ENCODE measurements at regions not wholly inside any gene's neighbourhood (a gene's known extent, or its start where the extent isn't known, plus 50 kb on each side); places are given as distances from the start of the nearest gene placed in this dataset.
A peak's percentile ranks its signal among the peaks of the same experiment; 100 is the strongest.

DNA sequence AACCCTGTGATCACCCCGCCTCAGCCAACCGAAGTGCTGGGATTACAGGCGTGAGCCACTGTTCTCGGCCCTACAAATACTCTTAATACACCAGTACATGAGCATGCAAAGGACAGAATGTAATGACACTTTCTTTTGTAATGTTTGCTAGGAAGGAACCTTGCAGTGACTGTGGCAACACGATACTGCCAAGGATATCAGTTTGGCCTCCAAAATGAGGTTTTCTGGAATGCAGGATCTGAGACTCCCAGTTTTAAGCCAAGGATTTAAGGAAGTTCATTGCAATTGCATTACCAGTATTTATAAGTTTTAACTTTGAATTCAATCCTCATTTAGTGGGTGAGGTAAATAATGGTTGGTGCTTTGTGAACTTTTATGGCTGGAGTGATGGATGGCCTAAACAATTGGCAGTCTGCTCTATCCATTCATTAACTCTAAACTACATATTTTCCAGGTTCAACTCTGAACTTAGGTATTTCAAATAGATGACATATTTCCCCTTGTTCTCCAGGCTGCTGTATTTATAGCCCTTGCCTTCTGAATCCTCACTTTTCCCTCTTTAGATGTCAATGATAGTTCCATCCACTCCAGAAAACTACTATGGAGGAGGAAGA is 330.3 kb downstream of the C11orf87 start:
- DNase-seq: no peak

- no peak for DNase-seq
Observed at GRCh38 chr11:109756521-109756920, 334.5 kb downstream of the C11orf87 start.

GRCh38 chr11:109756951-109757350 is 335.0 kb downstream of the C11orf87 start:
- DNase-seq: no peak

DNA sequence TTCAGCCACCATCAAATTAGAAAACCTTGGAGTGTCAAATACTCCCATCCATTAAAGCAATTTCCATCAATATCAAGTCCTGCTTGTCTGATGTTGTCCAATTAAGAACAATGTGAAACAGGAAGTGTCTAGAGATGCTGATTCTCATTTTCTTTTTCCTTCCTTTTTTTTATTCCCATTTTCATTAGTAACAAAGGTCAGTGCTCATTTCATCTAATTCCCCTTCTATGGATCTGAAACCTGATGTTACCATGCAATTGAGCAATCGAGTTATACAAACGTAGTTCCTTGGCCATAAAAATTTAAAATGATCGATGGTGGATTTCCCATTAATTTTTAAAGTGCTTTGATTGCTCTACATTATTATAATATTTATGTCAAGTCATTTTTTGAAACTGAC is 330.6 kb upstream of the ZC3H12C start:
- DNase-seq: no peak

DNA sequence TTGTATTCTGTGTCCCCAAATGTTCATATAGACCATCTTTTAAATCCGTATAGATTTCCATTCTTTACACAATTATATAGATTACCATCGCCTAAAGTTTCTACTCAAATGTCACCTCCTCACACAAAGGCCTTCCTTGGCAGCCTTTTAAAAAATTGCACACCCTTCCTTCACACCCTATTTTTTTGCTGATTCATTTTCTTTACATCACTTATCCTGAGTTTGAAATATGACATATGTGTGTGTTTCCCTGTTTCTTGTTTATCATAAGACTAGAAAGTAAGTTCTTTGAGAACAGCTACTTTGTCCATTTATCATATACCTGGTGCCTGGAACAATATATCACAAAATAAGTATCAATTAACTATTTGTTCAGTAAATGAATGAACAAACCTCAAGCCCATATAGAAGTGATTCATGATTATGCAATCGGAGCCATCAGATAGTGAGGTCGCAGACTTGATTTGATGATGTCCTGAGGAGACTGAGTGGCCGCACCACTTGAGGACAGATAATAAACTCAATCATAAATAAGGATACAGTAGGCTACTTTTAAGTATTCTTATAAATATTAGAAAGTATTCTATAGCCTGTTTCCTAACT is 327.4 kb upstream of the ZC3H12C start:
- no peak for DNase-seq

DNA sequence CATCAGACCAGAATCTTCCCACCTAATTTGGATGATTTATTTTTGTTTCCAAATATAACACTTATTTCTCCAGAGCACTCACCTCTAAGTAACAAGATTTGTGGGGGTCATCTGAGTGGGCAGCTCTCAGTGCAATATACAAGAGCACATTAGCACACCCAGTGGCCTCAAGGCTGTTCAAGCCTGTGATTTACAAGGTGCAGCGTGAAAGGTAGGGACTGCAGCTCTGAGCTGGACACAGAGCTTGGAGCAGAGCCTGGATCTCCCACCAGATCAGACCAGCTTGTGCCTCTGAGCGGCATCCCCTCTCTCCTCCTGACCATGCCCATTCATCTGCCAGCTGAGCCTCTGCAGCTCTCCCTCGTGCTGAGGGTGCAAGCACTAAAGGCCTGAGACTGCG is 323.3 kb upstream of the ZC3H12C start:
- no peak for DNase-seq

DNA sequence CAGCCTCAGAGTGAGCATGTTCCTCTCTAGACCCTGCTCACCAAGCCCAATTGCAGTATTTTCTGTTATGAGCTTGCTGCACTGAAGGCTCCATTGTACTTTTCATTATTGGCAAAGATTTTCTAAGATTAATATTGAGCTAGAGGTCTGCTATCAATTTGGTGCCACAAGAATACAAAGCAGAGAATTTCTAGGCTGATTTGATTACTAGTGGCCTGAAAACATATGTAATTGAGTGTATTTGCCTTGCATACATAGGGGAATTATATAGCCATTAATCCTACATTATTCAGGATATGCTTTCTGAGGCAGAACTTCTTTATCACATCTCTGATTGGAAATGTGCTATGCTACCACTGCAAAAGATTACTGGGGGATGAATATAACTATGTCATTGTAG is 322.9 kb upstream of the ZC3H12C start:
- no peak for DNase-seq

DNA sequence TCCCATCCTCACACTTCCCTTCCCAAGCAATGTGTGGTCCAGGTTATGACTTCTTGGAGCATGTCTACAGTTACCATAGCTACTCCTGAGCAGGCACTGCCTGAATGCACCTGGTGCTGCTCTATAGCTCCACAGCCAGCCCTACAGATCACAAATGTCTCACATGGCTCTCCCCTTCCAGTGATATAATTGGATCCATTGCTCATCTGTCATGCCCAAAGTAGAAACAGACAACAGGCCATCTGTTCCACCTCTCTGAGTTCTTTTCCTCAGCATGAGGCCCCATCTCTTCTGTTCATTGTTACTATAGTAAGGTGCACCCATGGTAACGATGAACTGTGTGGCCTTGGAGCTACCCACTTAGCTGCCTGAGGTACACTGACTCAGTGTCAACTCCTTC is 320.3 kb upstream of the ZC3H12C start:
- DNase-seq: peak; percentile 95

DNA sequence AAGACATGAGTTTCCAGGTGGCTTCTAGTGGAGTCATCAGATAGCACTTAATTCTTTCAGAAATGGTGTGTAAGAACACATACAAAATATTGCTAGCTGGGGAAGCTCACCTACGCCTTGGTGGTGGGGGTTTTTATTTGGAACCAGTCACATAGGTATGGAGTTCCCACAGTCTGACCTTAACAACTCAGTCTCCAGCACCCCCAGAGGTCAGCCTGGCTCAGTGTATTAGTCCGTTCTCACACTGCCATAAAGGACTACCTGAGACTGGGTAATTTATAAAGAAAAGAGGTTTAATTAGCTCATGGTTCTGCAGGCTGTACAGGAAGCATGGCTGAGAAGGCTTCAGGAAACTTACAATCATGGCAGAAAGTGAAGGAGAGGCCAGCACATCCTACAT is 317.5 kb upstream of the ZC3H12C start:
- no peak for DNase-seq

- DNase-seq: no peak
Observed at GRCh38 chr11:109783014-109783413, 310.2 kb upstream of the ZC3H12C start.

DNA sequence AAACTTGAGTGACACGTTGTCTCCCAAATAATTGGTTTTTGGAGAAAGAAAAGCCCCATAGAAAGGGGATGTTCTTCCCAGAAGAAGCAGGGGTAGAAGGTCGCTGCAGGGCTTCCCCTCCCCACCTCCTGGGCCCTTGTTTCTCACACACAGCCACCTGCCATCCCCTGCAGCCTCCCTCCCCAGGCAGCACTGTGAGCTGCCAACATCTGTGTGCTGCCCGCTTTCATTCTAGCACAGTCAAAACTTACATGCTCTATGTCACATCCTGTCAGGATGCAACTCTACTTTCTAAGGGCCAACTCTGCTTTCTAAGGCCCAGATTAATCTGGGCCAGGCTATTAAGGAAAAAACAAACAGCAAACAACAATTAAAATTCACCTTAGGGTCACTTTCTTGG is 309.4 kb upstream of the ZC3H12C start:
- DNase-seq: peak; percentile 18

DNA sequence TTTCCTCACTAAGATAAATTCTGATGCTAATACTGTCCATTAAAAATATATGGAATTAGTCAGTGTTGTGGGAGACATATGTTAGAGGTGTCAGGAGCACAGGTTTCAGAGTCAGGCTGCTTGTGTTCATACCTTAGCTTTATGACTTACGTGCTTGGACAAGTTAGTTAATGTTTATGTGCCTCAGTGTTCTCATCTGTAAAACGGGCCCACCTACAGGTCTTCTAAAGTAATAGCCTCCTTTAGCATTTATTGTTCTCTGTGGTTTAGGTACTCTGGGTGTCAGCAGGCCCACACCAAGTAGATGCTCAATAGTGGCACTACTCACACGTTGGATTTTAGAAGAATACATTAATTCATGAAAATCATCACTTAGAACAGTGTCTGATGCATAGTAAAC is 308.7 kb upstream of the ZC3H12C start:
- DNase-seq: no peak

DNA sequence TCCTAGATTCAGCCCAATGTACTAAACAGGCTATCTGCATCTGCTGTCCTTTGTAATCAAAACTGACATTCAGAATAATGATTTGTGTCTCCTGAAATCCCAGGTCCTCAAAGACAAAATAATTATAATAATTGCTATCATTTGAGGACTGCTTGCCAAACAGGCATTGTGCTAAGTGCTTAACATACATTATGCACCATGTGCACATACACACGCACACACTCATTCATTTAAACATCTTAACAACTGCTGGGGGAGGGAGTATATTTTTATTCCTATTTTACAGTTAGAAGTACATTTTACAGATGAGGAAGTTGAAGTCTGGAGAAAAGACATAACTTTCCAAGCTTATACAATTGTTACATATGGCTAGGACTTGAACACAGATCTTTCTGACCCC is 308.0 kb upstream of the ZC3H12C start:
- no peak for DNase-seq

DNA sequence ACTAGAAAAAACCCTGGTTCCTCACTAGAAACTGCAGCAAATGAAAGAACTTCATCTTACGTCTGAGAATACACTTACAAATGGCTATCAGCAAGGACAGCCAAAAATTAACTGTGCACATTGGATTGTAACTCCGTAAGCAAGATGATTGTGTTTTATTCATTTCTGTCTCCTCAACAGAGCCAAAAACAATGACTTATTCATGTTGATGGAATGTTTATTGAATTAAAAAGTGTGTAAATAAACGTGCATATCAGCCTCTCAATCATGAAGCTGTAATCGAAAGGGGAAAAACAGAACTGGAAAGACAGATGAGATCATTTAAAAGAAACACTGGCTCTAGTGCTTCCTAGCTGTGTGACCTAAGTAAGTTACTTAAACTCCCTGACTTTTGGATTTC is 307.5 kb upstream of the ZC3H12C start:
- DNase-seq: no peak

GRCh38 chr11:109788948-109789490 is 304.2 kb upstream of the ZC3H12C start:
- no peak for DNase-seq

GRCh38 chr11:109789901-109790300 is 303.3 kb upstream of the ZC3H12C start:
- DNase-seq: no peak

- DNase-seq: no peak
Observed at GRCh38 chr11:109791337-109791736, 301.9 kb upstream of the ZC3H12C start.

DNA sequence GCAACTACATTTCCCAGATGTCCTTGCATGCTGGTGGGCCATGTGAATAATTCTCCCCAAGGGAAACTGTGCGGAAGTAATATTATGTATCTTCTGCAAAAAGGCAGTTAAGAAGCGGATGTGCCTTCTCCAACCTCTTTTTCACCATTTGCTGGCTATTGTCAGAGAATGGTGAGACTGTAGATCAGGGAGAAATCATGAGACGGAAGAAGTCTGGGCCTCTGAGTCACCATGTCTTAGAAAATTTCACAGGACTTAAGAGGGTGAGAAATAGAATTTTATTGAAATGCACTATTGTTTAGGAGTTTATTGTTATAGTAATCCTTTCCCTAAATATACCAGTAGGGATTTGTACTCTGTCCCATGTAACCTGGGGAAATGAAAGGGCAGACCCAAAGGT is 298.7 kb upstream of the ZC3H12C start:
- no peak for DNase-seq

DNA sequence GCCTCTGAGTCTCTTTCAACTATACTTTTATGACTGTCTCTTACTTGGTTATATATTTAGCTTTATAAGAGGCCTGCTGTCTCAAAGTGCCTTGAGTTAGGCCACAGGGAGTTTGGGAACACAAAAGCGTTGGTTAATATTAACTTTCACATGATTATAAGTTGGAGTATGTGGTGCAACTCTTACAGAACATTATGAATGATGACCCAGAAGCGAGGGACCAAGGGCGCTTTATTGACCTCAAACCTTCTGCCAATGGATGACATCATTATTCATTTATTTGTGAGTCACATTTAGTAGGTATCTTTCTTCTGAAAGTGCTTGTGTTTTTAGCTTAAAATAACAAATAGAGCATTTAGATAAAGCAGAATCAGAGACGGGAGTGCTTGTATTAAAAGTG is 298.0 kb upstream of the ZC3H12C start:
- no peak for DNase-seq

GRCh38 chr11:109796253-109796652 is 296.9 kb upstream of the ZC3H12C start:
- no peak for DNase-seq

GRCh38 chr11:109798521-109798920 is 294.7 kb upstream of the ZC3H12C start:
- DNase-seq: no peak

- DNase-seq: no peak
Observed at GRCh38 chr11:109799604-109800003, 293.6 kb upstream of the ZC3H12C start.

- DNase-seq: no peak
Observed at GRCh38 chr11:109804911-109805310, 288.3 kb upstream of the ZC3H12C start.

DNA sequence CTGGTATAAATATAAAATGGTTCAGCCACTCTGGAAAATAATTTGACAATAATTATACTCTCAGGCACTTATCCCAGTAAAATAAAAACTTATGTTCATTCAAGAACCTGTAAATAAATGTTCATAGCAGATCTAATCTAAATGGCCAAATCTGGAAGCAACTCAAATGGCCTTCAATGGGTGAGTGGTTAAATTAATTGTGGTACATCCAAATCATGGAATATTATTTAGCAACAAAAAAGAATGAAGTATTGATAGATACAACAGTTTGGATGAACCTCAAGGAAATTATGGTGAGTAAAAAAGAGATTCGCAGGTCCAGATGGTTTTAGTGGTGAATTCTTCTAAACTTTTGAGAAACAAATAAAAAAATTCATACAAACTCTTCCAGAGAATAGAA is 287.0 kb upstream of the ZC3H12C start:
- DNase-seq: no peak

GRCh38 chr11:109808569-109808968 is 284.6 kb upstream of the ZC3H12C start:
- no peak for DNase-seq
